A673 (cell line): ENCODE measurements at regions not wholly inside any gene's neighbourhood (a gene's known extent, or its start where the extent isn't known, plus 50 kb on each side); places are given as distances from the start of the nearest gene placed in this dataset.

Experiments used
- CTCF ChIP-seq: fragments of 300-800, 200-600 bp; sonication (generic); conservative IDR thresholded peaks from 2 replicates; pipeline ENCODE4 v1.5.1; 2017; ENCODE audit warnings: low read depth, mild to moderate bottlenecking, antibody characterized with exemption, low read length, moderate library complexity, mixed read lengths
- EZH2 ChIP-seq: fragments of 200-600 bp; sonication (generic); IDR thresholded peaks from 2 replicates; pipeline ENCODE4 v1.6.1; 2017; ENCODE audit warnings: borderline replicate concordance, low read depth, mild to moderate bottlenecking, mixed read lengths, antibody characterized with exemption, low read length; ENCODE audit not compliant: poor library complexity, severe bottlenecking

- TF ChIP-seq CTCF (no peak), EZH2 (no peak)
Measured at GRCh38 chr9:16062542-16063240, 509.8 kb downstream of the CCDC171 start.
